Lower lobe of right lung (tissue), 2 donors: ENCODE measurements at regions not wholly inside any gene's neighbourhood (a gene's known extent, or its start where the extent isn't known, plus 50 kb on each side); places are given as distances from the start of the nearest gene placed in this dataset.

ENCODE experiments used
- ATAC-seq, 2 donors: fragments of 200-7000 bp; cut with Tn5 transposase; one replicate each; pipeline ENCODE4 v1.9.1; 2020 to 2022; ENCODE audit warnings: mild to moderate bottlenecking in 2 of 2, moderate library complexity in 2 of 2
- DNase-seq: peaks from one replicate; pipeline ENCODE4 v3.0.0-alpha.2; 2020
- H3K27ac ChIP-seq: fragments of 200-600 bp; one replicate; pipeline ENCODE4 v1.8.0; 2022
- H3K27me3 ChIP-seq: fragments of 200-600 bp; one replicate; pipeline ENCODE4 v1.8.0; 2022; ENCODE audit warnings: low read depth
- H3K36me3 ChIP-seq: fragments of 200-600 bp; one replicate; pipeline ENCODE4 v1.8.0; 2022; ENCODE audit warnings: mild to moderate bottlenecking
- H3K4me1 ChIP-seq: fragments of 200-600 bp; one replicate; pipeline ENCODE4 v1.8.0; 2022
- H3K4me3 ChIP-seq: fragments of 200-600 bp; one replicate; pipeline ENCODE4 v1.8.0; 2022; ENCODE audit warnings: mild to moderate bottlenecking
- H3K9me3 ChIP-seq: fragments of 200-600 bp; one replicate; pipeline ENCODE4 v1.8.0; 2022
- CTCF ChIP-seq: fragments of 200-600 bp; IDR thresholded peaks from one replicate; pipeline ENCODE4 v1.8.0; 2022; ENCODE audit warnings: antibody characterized with exemption, mild to moderate bottlenecking
- intact Hi-C: fragments of 100-400 bp; cut with DNase I; formaldehyde crosslinking; loops from one replicate; pipeline ENCODE4 v1.11.0; 2022
- donor health status: DM: no; HTN: yes; CAD: no; lungs with severe emphysema.

GRCh38 chr5:165328846-165329245 is 1823.4 kb downstream of the MAT2B start:
- no peak overlapping the region for H3K27ac ChIP-seq
- intact Hi-C loops: no loop called here
- ATAC-seq (no peak), DNase-seq (no peak)
- no peaks in the 10 kb centered on the region for H3K27me3 ChIP-seq
- H3K4me3 ChIP-seq: no peak overlapping the region
- no peak for TF ChIP-seq CTCF
- no peaks in the 10 kb centered on the region for H3K4me1 ChIP-seq
- H3K9me3 ChIP-seq: no peaks in the 10 kb centered on the region
- H3K36me3 ChIP-seq: no peaks in the 10 kb centered on the region

GRCh38 chr5:165333623-165334022 is 1828.2 kb downstream of the MAT2B start:
- no peaks in the 10 kb centered on the region for H3K27me3 ChIP-seq
- no peak overlapping the region for H3K4me3 ChIP-seq
- intact Hi-C loops: no loop called here
- ATAC-seq: no peak
- no peak for DNase-seq
- no peaks in the 10 kb centered on the region for H3K36me3 ChIP-seq
- no peaks in the 10 kb centered on the region for H3K4me1 ChIP-seq
- no peaks in the 10 kb centered on the region for H3K9me3 ChIP-seq
- no peak overlapping the region for H3K27ac ChIP-seq
- TF ChIP-seq CTCF: no peak

GRCh38 chr5:165334201-165334600 is 1828.8 kb downstream of the MAT2B start:
- ATAC-seq: no peak
- DNase-seq: no peak
- Histone ChIP-seq H3K36me3 (no peaks in the 10 kb centered on the region), H3K9me3 (no peaks in the 10 kb centered on the region), H3K4me3 (no peak overlapping the region), H3K4me1 (no peaks in the 10 kb centered on the region), H3K27me3 (no peaks in the 10 kb centered on the region), H3K27ac (no peak overlapping the region)
- TF ChIP-seq CTCF: no peak
- intact Hi-C loops: no loop called here

- no peak for TF ChIP-seq CTCF
- no peaks in the 10 kb centered on the region for H3K27me3 ChIP-seq
- H3K4me1 ChIP-seq: no peaks in the 10 kb centered on the region
- no peaks in the 10 kb centered on the region for H3K36me3 ChIP-seq
- DNase-seq (no peak), ATAC-seq (peak in 1 of 2 donors; percentile 40)
- no peak overlapping the region for H3K4me3 ChIP-seq
- intact Hi-C loops: no loop called here
- H3K27ac ChIP-seq: no peak overlapping the region
- H3K9me3 ChIP-seq: no peaks in the 10 kb centered on the region
These were observed 1844.3 kb downstream of the MAT2B start for GRCh38 chr5:165349735-165350134.

- no peaks in the 10 kb centered on the region for H3K36me3 ChIP-seq
- no peak overlapping the region for H3K27ac ChIP-seq
- no peak for ATAC-seq
- no peak for DNase-seq
- no peaks in the 10 kb centered on the region for H3K9me3 ChIP-seq
- intact Hi-C loops: no loop called here
- H3K27me3 ChIP-seq: no peaks in the 10 kb centered on the region
- H3K4me1 ChIP-seq: no peaks in the 10 kb centered on the region
- TF ChIP-seq CTCF: no peak
- no peak overlapping the region for H3K4me3 ChIP-seq
These were observed 1845.9 kb downstream of the MAT2B start for GRCh38 chr5:165351342-165351741.

- ATAC-seq: no peak
These were observed 1854.9 kb downstream of the MAT2B start for GRCh38 chr5:165360366-165360765.

More at GRCh38 chr5:165360366-165360765, 1854.9 kb downstream of the MAT2B start:
- TF ChIP-seq CTCF: no peak
- H3K27ac ChIP-seq: no peak overlapping the region
- intact Hi-C loops: no loop called here
- H3K36me3 ChIP-seq: no peaks in the 10 kb centered on the region
- H3K4me3 ChIP-seq: no peak overlapping the region
- H3K4me1 ChIP-seq: no peaks in the 10 kb centered on the region
- H3K9me3 ChIP-seq: no peaks in the 10 kb centered on the region
- H3K27me3 ChIP-seq: no peaks in the 10 kb centered on the region
- DNase-seq: no peak
